RWPE2 (cell line): ENCODE measurements at regions not wholly inside any gene's neighbourhood (a gene's known extent, or its start where the extent isn't known, plus 50 kb on each side); places are given as distances from the start of the nearest gene placed in this dataset.

Experiments used
- ATAC-seq: fragments of 200-7000 bp; cut with Tn5 transposase; 3 replicates; pipeline ENCODE4 v1.9.1; 2021; ENCODE audit warnings: low read depth
- DNase-seq: peaks from one replicate; pipeline ENCODE4 v3.0.0-alpha.2; 2020; ENCODE audit warnings: low spot score
- H3K27ac ChIP-seq: fragments of 450-650 bp; 2 replicates; pipeline ENCODE4 v1.5.1; 2017; ENCODE audit warnings: mild to moderate bottlenecking; ENCODE audit not compliant: poor library complexity, severe bottlenecking
- H3K27me3 ChIP-seq: fragments of 250-450 bp; sonication (Bioruptor Pico); 2 replicates; pipeline ENCODE4 v1.5.1; 2021; ENCODE audit warnings: mild to moderate bottlenecking, moderate library complexity; ENCODE audit not compliant: insufficient read depth, poor library complexity, severe bottlenecking
- H3K36me3 ChIP-seq: fragments of 250-450 bp; sonication (Bioruptor Pico); 2 replicates; pipeline ENCODE4 v1.5.1; 2020; ENCODE audit warnings: low read depth, mild to moderate bottlenecking, moderate library complexity
- H3K4me1 ChIP-seq: fragments of 250-450 bp; sonication (Bioruptor Pico); 2 replicates; pipeline ENCODE4 v1.5.1; 2021; ENCODE audit warnings: mild to moderate bottlenecking, moderate library complexity; ENCODE audit not compliant: insufficient read depth, poor library complexity, severe bottlenecking
- H3K4me3 ChIP-seq: fragments of 250-450 bp; sonication (Bioruptor Pico); 2 replicates; pipeline ENCODE4 v1.5.1; 2021; ENCODE audit warnings: mild to moderate bottlenecking, moderate library complexity; ENCODE audit not compliant: severe bottlenecking
- H3K9me3 ChIP-seq: fragments of 250-450 bp; sonication (Bioruptor Pico); 2 replicates; pipeline ENCODE4 v1.5.1; 2021; ENCODE audit warnings: mild to moderate bottlenecking, moderate library complexity; ENCODE audit not compliant: severe bottlenecking
- CTCF ChIP-seq: fragments of 450-650 bp; IDR thresholded peaks from one replicate; pipeline ENCODE4 v1.5.1; 2017; ENCODE audit warnings: mild to moderate bottlenecking, moderate library complexity; ENCODE audit not compliant: poor library complexity, severe bottlenecking

- no peaks in the 10 kb centered on the region for H3K9me3 ChIP-seq
- peaks cover 35% of the 10 kb centered on the region for H3K4me1 ChIP-seq
- no peaks in the 10 kb centered on the region for H3K36me3 ChIP-seq
- no peak overlapping the region for H3K4me3 ChIP-seq
- ATAC-seq (no peak), DNase-seq (no peak)
- no peaks in the 10 kb centered on the region for H3K27me3 ChIP-seq
- no peak overlapping the region for H3K27ac ChIP-seq
- no peak for TF ChIP-seq CTCF
Observed at GRCh38 chr2:43055086-43055912, 171.1 kb downstream of the ZFP36L2 start.

GRCh38 chr2:43054367-43054766 is 172.0 kb downstream of the ZFP36L2 start:
- TF ChIP-seq CTCF = no peak
- no peaks in the 10 kb centered on the region for H3K9me3 ChIP-seq
- H3K36me3 ChIP-seq = no peaks in the 10 kb centered on the region
- DNase-seq (no peak), ATAC-seq (no peak)
- no peak overlapping the region for H3K27ac ChIP-seq
- H3K27me3 ChIP-seq = no peaks in the 10 kb centered on the region
- peaks cover 36% of the 10 kb centered on the region for H3K4me1 ChIP-seq
- H3K4me3 ChIP-seq = no peak overlapping the region

- TF ChIP-seq CTCF = no peak
- Histone ChIP-seq H3K4me1 (peaks cover 32% of the 10 kb centered on the region), H3K27me3 (no peaks in the 10 kb centered on the region), H3K27ac (peak overlapping the region; percentile 100), H3K36me3 (no peaks in the 10 kb centered on the region), H3K4me3 (no peak overlapping the region), H3K9me3 (no peaks in the 10 kb centered on the region)
- ATAC-seq = no peak
- no peak for DNase-seq
Observed at GRCh38 chr2:43052944-43053306, 173.5 kb downstream of the ZFP36L2 start.

- no peak for ATAC-seq
- TF ChIP-seq CTCF = no peak
Observed at GRCh38 chr2:43052204-43052943, 174.0 kb downstream of the ZFP36L2 start.

More at GRCh38 chr2:43052204-43052943, 174.0 kb downstream of the ZFP36L2 start:
- Histone ChIP-seq H3K4me3 (no peak overlapping the region), H3K36me3 (no peaks in the 10 kb centered on the region), H3K4me1 (peaks cover 33% of the 10 kb centered on the region), H3K27ac (peak overlapping the region; percentile 100), H3K27me3 (no peaks in the 10 kb centered on the region), H3K9me3 (no peaks in the 10 kb centered on the region)
- DNase-seq = no peak
